Panc1 (cell line): ENCODE measurements at regions not wholly inside any gene's neighbourhood (a gene's known extent, or its start where the extent isn't known, plus 50 kb on each side); places are given as distances from the start of the nearest gene placed in this dataset.

ENCODE experiments used
- ATAC-seq: fragments of 200-7000 bp; cut with Tn5 transposase; 2 replicates; pipeline ENCODE4 v1.9.1; 2020; ENCODE audit warnings: mild to moderate bottlenecking, moderate library complexity
- BruUV-seq: library from RNA; stranded (reverse); fragments of 400-500 nt; replicated peaks from 2 replicates; lab custom pipeline; 2021; lab: Mats Ljungman, UMichigan
- CTCF ChIA-PET: fragments of 300-600 bp; sonication (Branson Sonifier 250); formaldehyde crosslinking; loops from one replicate; lab custom pipeline; 2022; ENCODE audit warnings: antibody characterized with exemption; lab: Charles Lee
- POLR2A ChIA-PET: fragments of 300-600 bp; sonication (Branson Sonifier 250); formaldehyde crosslinking; loops from one replicate; lab custom pipeline; 2022; ENCODE audit warnings: antibody characterized with exemption; lab: Charles Lee
- DNase-seq: peaks from one replicate; pipeline ENCODE4 v3.0.0-alpha.2; 2010; ENCODE audit warnings: low read depth, low spot score
- H3K27ac ChIP-seq: 2 replicates; pipeline ENCODE4 v1.5.1; 2011; ENCODE audit warnings: mild to moderate bottlenecking, low read length, inconsistent platforms
- H3K27me3 ChIP-seq: fragments of 200-500 bp; sonication (Bioruptor generic); 2 replicates; pipeline ENCODE4 v1.6.0; 2014; ENCODE audit warnings: low read length, inconsistent platforms; ENCODE audit not compliant: control insufficient read depth, insufficient read depth
- H3K36me3 ChIP-seq: fragments of 200-500 bp; sonication (Bioruptor generic); 2 replicates; pipeline ENCODE4 v1.5.1; 2014; ENCODE audit warnings: inconsistent platforms, mild to moderate bottlenecking, low read length, moderate library complexity; ENCODE audit not compliant: control insufficient read depth, insufficient read depth
- H3K4me1 ChIP-seq: 2 replicates; pipeline ENCODE4 v1.5.1; 2011; ENCODE audit warnings: inconsistent platforms, mild to moderate bottlenecking, low read length, moderate library complexity; ENCODE audit not compliant: control insufficient read depth, insufficient read depth
- H3K4me3 ChIP-seq, 2 experiments: 2 replicates each; pipeline ENCODE4 v1.5.1; 2011 to 2012; ENCODE audit warnings: low read depth in 2 of 2, low read length in 2 of 2, mild to moderate bottlenecking in 2 of 2, inconsistent platforms in 1 of 2, moderate library complexity in 1 of 2
- H3K9me3 ChIP-seq: fragments of 200-500 bp; sonication (Bioruptor generic); 2 replicates; pipeline ENCODE4 v1.5.1; 2014; ENCODE audit warnings: low read depth, mild to moderate bottlenecking, inconsistent platforms, low read length, moderate library complexity; ENCODE audit not compliant: control insufficient read depth, insufficient read depth
- CTCF ChIP-seq: fragments of 450-650 bp; IDR thresholded peaks from 2 replicates; pipeline ENCODE4 v1.5.1; 2017; ENCODE audit warnings: mild to moderate bottlenecking
- POLR2AphosphoS5 ChIP-seq: IDR thresholded peaks from 2 replicates; pipeline ENCODE4 v1.6.1; 2012; ENCODE audit warnings: mild to moderate bottlenecking, low read depth, low read length, moderate library complexity
- REST ChIP-seq, 2 experiments: IDR thresholded peaks; 2 replicates each; pipeline ENCODE4 v1.6.1; 2011 to 2012; ENCODE audit warnings: low read depth in 2 of 2, control low read depth in 1 of 2, low read length in 1 of 2, mild to moderate bottlenecking in 1 of 2, moderate library complexity in 1 of 2; ENCODE audit not compliant: insufficient read depth in 1 of 2
- SIN3A ChIP-seq: IDR thresholded peaks from 2 replicates; pipeline ENCODE4 v1.6.1; 2012; ENCODE audit warnings: low read depth, mild to moderate bottlenecking, low read length, moderate library complexity, borderline replicate concordance; ENCODE audit not compliant: insufficient read depth
- TCF7L2 ChIP-seq: IDR thresholded peaks from 2 replicates; pipeline ENCODE4 v1.6.1; 2011; ENCODE audit warnings: mild to moderate bottlenecking, low read depth, low read length, inconsistent platforms
- in situ Hi-C: cut with HindIII; loops from 2 replicates; pipeline ENCODE4 v1.10.0; 2016; ENCODE audit warnings: low sequenced_read_pairs, low pct_unique_long_range_greater_than_20kb
- intact Hi-C: fragments of 100-400 bp; cut with micrococcal nuclease; formaldehyde crosslinking; loops from one replicate; pipeline ENCODE4 v1.10.0; 2022; ENCODE audit not compliant: unreplicated experiment

- TF ChIP-seq POLR2AphosphoS5: no peak
- no peak for TF ChIP-seq REST (IDR thresholded peaks at IDR 0.05; ENCODE audit: insufficient read depth in 1 of 2, low read depth in 2 of 2, low read length in 1 of 2)
- TF ChIP-seq TCF7L2: no peak
- TF ChIP-seq SIN3A: no peak
- TF ChIP-seq CTCF: no peak
- no TSS peak for BruUV-seq
- no peak overlapping the region for H3K4me3 ChIP-seq
- POLR2A ChIA-PET: no interaction called here
- intact Hi-C loops: no loop called here
- no peak overlapping the region for H3K27ac ChIP-seq
- H3K9me3 ChIP-seq: no peaks in the 10 kb centered on the region
- no peaks in the 10 kb centered on the region for H3K4me1 ChIP-seq
- in situ Hi-C loops: no loop called here
- DNase-seq: no peak
- no peaks in the 10 kb centered on the region for H3K36me3 ChIP-seq
- H3K27me3 ChIP-seq: no peaks in the 10 kb centered on the region
- ATAC-seq: no peak
- CTCF ChIA-PET: interaction anchor here (0.7 kb wide), 1 partner anchor 9 kb away, joined by 6 read pairs; no protein-coding TSS in a partner anchor
These were observed 91.2 kb upstream of the STK17B start for GRCh38 chr2:196262606-196263005.

GRCh38 chr2:196263181-196263747 is 91.9 kb upstream of the STK17B start:
- no TSS peak for BruUV-seq
- CTCF ChIA-PET: no interaction called here
- intact Hi-C loops (no loop called here), in situ Hi-C loops (no loop called here)
- Histone ChIP-seq H3K27me3 (no peaks in the 10 kb centered on the region), H3K36me3 (no peaks in the 10 kb centered on the region), H3K4me1 (no peaks in the 10 kb centered on the region), H3K27ac (no peak overlapping the region), H3K9me3 (no peaks in the 10 kb centered on the region), H3K4me3 (no peak overlapping the region)
- no peak for TF ChIP-seq SIN3A
- no peak for TF ChIP-seq REST (IDR thresholded peaks at IDR 0.05; ENCODE audit: insufficient read depth in 1 of 2, low read depth in 2 of 2, low read length in 1 of 2)
- TF ChIP-seq CTCF: no peak
- TF ChIP-seq TCF7L2: no peak
- no peak for TF ChIP-seq POLR2AphosphoS5
- ATAC-seq (no peak), DNase-seq (no peak)
- POLR2A ChIA-PET: no interaction called here
